Endothelial cell of umbilical vein (primary cell): ENCODE measurements at regions not wholly inside any gene's neighbourhood (a gene's known extent, or its start where the extent isn't known, plus 50 kb on each side); places are given as distances from the start of the nearest gene placed in this dataset.

Experiments
- CTCF ChIP-seq, 2 donors: IDR thresholded peaks; 1 replicate in 1 of 2; 2 replicates in 1 of 2; pipeline ENCODE4 v1.5.1; 2011; ENCODE audit warnings: low read length in 2 of 2, mild to moderate bottlenecking in 2 of 2, moderate library complexity in 2 of 2, control low read depth in 1 of 2, inconsistent platforms in 1 of 2, low read depth in 1 of 2; ENCODE audit not compliant: insufficient read depth in 1 of 2; ENCODE audit errors: extremely low read depth in 1 of 2
- EZH2 ChIP-seq: IDR thresholded peaks from 2 replicates; pipeline ENCODE4 v1.6.1; 2012; ENCODE audit warnings: borderline replicate concordance, low read depth, mild to moderate bottlenecking, moderate library complexity, low read length, inconsistent platforms; ENCODE audit not compliant: severe bottlenecking
- FOS ChIP-seq: IDR thresholded peaks from 2 replicates; pipeline ENCODE4 v1.6.1; 2011; ENCODE audit warnings: mild to moderate bottlenecking, low read length, moderate library complexity, borderline replicate concordance; ENCODE audit not compliant: insufficient read depth
- JUN ChIP-seq: IDR thresholded peaks from 2 replicates; pipeline ENCODE4 v1.6.1; 2011; ENCODE audit warnings: borderline replicate concordance, low read depth; ENCODE audit not compliant: insufficient read length, insufficient read depth
- MYC ChIP-seq: IDR thresholded peaks from one replicate; pipeline ENCODE4 v1.6.1; 2011; ENCODE audit warnings: mild to moderate bottlenecking, low read depth, low read length
- POLR2A ChIP-seq: IDR thresholded peaks from 2 replicates; pipeline ENCODE4 v1.6.1; 2012; ENCODE audit warnings: low read depth, mild to moderate bottlenecking, control low read depth, low read length
- POLR2AphosphoS5 ChIP-seq: IDR thresholded peaks from 2 replicates; pipeline ENCODE4 v1.6.1; 2012; ENCODE audit warnings: low read depth, mild to moderate bottlenecking, control low read depth, low read length, moderate library complexity; ENCODE audit not compliant: insufficient read depth

- TF ChIP-seq POLR2A, result no peak
- TF ChIP-seq CTCF (IDR thresholded peaks at IDR 0.05; ENCODE audit: extremely low read depth in 1 of 2, insufficient read depth in 1 of 2, low read depth in 1 of 2, low read length in 2 of 2), result no peak
- no peak for TF ChIP-seq MYC
- no peak for TF ChIP-seq POLR2AphosphoS5
- TF ChIP-seq EZH2, result no peak
- no peak for TF ChIP-seq FOS
- TF ChIP-seq JUN, result no peak
Observed at GRCh38 chr21:14607262-14607661, 61.1 kb upstream of the SAMSN1 start.
